GM12878 (cell line): ENCODE measurements at regions not wholly inside any gene's neighbourhood (a gene's known extent, or its start where the extent isn't known, plus 50 kb on each side); places are given as distances from the start of the nearest gene placed in this dataset.
A peak's percentile ranks its signal among the peaks of the same experiment; 100 is the strongest.

Experiments used
- BMI1 ChIP-seq: fragments of 450-650 bp; IDR thresholded peaks from 2 replicates; pipeline ENCODE4 v1.6.1; 2016; ENCODE audit warnings: mild to moderate bottlenecking, moderate library complexity, borderline replicate concordance
- CHD2 ChIP-seq: IDR thresholded peaks from 2 replicates; pipeline ENCODE4 v1.6.1; 2011; ENCODE audit warnings: low read depth, low read length, improper control_type of control experiment, borderline replicate concordance
- EP300 ChIP-seq, 2 experiments: fragments of 150-350 bp in 1 of 2; IDR thresholded peaks; 2 replicates each; pipeline ENCODE4 v1.6.1; 2011 to 2012; ENCODE audit warnings: low read depth in 2 of 2, low read length in 2 of 2, borderline replicate concordance in 1 of 2, improper control_type of control experiment in 1 of 2, inconsistent platforms in 1 of 2; ENCODE audit not compliant: control insufficient read depth in 1 of 2
- FOXM1 ChIP-seq: IDR thresholded peaks from 2 replicates; pipeline ENCODE4 v1.6.1; 2012; ENCODE audit warnings: low read depth, mild to moderate bottlenecking, inconsistent platforms, low read length, moderate library complexity
- HCFC1 ChIP-seq: fragments of 150-350 bp; IDR thresholded peaks from 2 replicates; pipeline ENCODE4 v1.6.1; 2014; ENCODE audit warnings: low read length
- HDAC2 ChIP-seq: fragments of 200-600 bp; sonication (generic); IDR thresholded peaks from 2 replicates; pipeline ENCODE4 v1.6.1; 2017
- KDM1A ChIP-seq: fragments of 200-600 bp; sonication (generic); IDR thresholded peaks from 2 replicates; pipeline ENCODE4 v1.6.1; 2016; ENCODE audit warnings: borderline replicate concordance
- MTA3 ChIP-seq: IDR thresholded peaks from 2 replicates; pipeline ENCODE4 v1.6.1; 2012; ENCODE audit warnings: low read length, inconsistent platforms, borderline replicate concordance
- MXI1 ChIP-seq: fragments of 150-350 bp; IDR thresholded peaks from 2 replicates; pipeline ENCODE4 v1.6.1; 2011; ENCODE audit warnings: low read depth, mild to moderate bottlenecking, inconsistent platforms, low read length, improper control_type of control experiment
- NBN ChIP-seq: fragments of 450-650 bp; IDR thresholded peaks from 2 replicates; pipeline ENCODE4 v1.6.1; 2016
- NR2C2 ChIP-seq: IDR thresholded peaks from 2 replicates; pipeline ENCODE4 v1.6.1; 2011; ENCODE audit warnings: borderline replicate concordance, low read depth; ENCODE audit not compliant: control insufficient read depth, insufficient read length
- NR2F1 ChIP-seq: fragments of 450-650 bp; conservative IDR thresholded peaks from 2 replicates; pipeline ENCODE4 v1.6.1; 2017; ENCODE audit warnings: mild to moderate bottlenecking
- POLR2AphosphoS5 ChIP-seq: IDR thresholded peaks from 2 replicates; pipeline ENCODE4 v1.6.1; 2011; ENCODE audit warnings: mild to moderate bottlenecking, low read length, inconsistent platforms
- POU2F2 ChIP-seq: IDR thresholded peaks from 3 replicates; pipeline ENCODE4 v1.6.1; 2011; ENCODE audit warnings: low read depth, mild to moderate bottlenecking, low read length, borderline replicate concordance
- SUZ12 ChIP-seq: fragments of 200-600 bp; sonication (generic); IDR thresholded peaks from one replicate; pipeline ENCODE4 v1.6.1; 2018; ENCODE audit warnings: antibody characterized with exemption, mild to moderate bottlenecking; ENCODE audit not compliant: unreplicated experiment
- TAF1 ChIP-seq: IDR thresholded peaks from 2 replicates; pipeline ENCODE4 v1.6.1; 2011; ENCODE audit warnings: mild to moderate bottlenecking, low read depth, low read length, borderline replicate concordance
- YY1 ChIP-seq: IDR thresholded peaks from 2 replicates; pipeline ENCODE4 v1.6.1; 2011; ENCODE audit warnings: low read depth, mild to moderate bottlenecking, low read length
- ZNF274 ChIP-seq: IDR thresholded peaks from one replicate; pipeline ENCODE4 v1.8.0; 2011; ENCODE audit not compliant: insufficient read length, insufficient read depth
- TF ChIP-seq, protein P1 (sequence below): fragments of 450-650 bp; IDR thresholded peaks from 2 replicates; pipeline ENCODE4 v1.6.1; 2016; ENCODE audit warnings: mild to moderate bottlenecking
- TF ChIP-seq, protein P2 (sequence below): IDR thresholded peaks from 2 replicates; pipeline ENCODE4 v1.6.1; 2011; ENCODE audit warnings: low read depth, mild to moderate bottlenecking, low read length, moderate library complexity, borderline replicate concordance; ENCODE audit errors: extremely low read depth
- TF ChIP-seq, protein P3 (sequence below): fragments of 450-650 bp; IDR thresholded peaks from 2 replicates; pipeline ENCODE4 v1.6.1; 2017; ENCODE audit warnings: mild to moderate bottlenecking, moderate library complexity
- TF ChIP-seq, protein P4 (sequence below): IDR thresholded peaks from 2 replicates; pipeline ENCODE4 v1.6.1; 2012; ENCODE audit warnings: low read length, inconsistent platforms
- TF ChIP-seq, protein P5 (sequence below): IDR thresholded peaks from 2 replicates; pipeline ENCODE4 v1.6.1; 2012; ENCODE audit warnings: low read depth, low read length, improper control_type of control experiment

DNA sequence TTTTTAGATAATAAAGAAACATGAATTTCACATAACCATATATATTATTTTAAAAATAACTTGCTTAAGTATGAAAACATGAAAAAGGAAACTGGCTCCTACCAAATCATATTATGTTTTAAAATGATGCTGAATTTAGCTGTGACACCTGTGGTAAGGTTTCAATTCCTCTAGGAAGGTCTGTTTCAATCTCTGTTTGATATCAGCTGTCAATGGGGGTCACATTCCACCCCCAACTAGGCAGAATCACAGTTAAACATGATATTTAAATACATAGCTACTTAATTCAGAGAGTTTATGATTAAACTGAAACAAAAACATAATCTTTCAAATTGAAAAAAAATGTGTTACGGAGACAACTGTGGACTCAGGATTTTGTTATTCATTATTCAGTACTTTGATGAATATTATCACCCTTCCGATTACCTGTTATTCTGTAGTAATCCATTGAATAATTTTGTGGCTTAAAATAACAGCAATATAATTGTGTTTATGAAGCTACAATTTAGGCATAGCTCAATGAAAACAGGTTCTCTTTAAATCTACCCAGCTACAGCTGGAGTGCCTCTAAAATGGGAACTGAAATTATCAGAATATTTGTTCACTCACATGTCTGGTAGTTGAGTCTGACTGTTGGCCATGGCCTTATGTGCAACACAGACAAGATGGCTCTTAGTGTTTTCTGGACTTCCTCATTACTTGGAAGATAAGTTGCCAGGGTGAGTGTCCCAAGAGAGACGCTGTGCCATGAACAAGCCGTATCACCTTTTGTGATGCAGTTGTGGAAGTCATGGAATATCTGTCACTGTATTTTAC is 244.6 kb upstream of the ANO3 start (continued):
- TF ChIP-seq CHD2 (0 out of 2 replicates have a peak, but pooled peaks have one; percentile 30), BMI1 (no peak), NBN (0 out of 2 replicates have a peak, but pooled peaks have one; percentile 42), KDM1A (no peak), NR2C2 (no peak), ZNF274 (no peak), YY1 (peak; percentile 87), TAF1 (no peak), FOXM1 (peak; percentile 91), SUZ12 (no peak), HDAC2 (no peak), NR2F1 (no peak; the same call in 1 of the 2 replicates), HCFC1 (no peak), MXI1 (0 out of 2 replicates have a peak, but pooled peaks have one; percentile 36), POU2F2 (0 out of 3 replicates have a peak, but pooled peaks have one; percentile 27), EP300 (IDR thresholded peaks at IDR 0.05; ENCODE audit: borderline replicate concordance in 1 of 2, control insufficient read depth in 1 of 2, low read depth in 2 of 2, low read length in 2 of 2) (peak; percentile 51 to 68), POLR2AphosphoS5 (no peak), MTA3 (peak; percentile 84; the same call in 1 of the 2 replicates)
- TF ChIP-seq, protein P1, sequence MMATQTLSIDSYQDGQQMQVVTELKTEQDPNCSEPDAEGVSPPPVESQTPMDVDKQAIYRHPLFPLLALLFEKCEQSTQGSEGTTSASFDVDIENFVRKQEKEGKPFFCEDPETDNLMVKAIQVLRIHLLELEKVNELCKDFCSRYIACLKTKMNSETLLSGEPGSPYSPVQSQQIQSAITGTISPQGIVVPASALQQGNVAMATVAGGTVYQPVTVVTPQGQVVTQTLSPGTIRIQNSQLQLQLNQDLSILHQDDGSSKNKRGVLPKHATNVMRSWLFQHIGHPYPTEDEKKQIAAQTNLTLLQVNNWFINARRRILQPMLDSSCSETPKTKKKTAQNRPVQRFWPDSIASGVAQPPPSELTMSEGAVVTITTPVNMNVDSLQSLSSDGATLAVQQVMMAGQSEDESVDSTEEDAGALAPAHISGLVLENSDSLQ, result 0 out of 2 replicates have a peak, but pooled peaks have one; percentile 43
- TF ChIP-seq, protein P2, sequence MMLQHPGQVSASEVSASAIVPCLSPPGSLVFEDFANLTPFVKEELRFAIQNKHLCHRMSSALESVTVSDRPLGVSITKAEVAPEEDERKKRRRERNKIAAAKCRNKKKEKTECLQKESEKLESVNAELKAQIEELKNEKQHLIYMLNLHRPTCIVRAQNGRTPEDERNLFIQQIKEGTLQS, result no peak
- TF ChIP-seq, protein P3, sequence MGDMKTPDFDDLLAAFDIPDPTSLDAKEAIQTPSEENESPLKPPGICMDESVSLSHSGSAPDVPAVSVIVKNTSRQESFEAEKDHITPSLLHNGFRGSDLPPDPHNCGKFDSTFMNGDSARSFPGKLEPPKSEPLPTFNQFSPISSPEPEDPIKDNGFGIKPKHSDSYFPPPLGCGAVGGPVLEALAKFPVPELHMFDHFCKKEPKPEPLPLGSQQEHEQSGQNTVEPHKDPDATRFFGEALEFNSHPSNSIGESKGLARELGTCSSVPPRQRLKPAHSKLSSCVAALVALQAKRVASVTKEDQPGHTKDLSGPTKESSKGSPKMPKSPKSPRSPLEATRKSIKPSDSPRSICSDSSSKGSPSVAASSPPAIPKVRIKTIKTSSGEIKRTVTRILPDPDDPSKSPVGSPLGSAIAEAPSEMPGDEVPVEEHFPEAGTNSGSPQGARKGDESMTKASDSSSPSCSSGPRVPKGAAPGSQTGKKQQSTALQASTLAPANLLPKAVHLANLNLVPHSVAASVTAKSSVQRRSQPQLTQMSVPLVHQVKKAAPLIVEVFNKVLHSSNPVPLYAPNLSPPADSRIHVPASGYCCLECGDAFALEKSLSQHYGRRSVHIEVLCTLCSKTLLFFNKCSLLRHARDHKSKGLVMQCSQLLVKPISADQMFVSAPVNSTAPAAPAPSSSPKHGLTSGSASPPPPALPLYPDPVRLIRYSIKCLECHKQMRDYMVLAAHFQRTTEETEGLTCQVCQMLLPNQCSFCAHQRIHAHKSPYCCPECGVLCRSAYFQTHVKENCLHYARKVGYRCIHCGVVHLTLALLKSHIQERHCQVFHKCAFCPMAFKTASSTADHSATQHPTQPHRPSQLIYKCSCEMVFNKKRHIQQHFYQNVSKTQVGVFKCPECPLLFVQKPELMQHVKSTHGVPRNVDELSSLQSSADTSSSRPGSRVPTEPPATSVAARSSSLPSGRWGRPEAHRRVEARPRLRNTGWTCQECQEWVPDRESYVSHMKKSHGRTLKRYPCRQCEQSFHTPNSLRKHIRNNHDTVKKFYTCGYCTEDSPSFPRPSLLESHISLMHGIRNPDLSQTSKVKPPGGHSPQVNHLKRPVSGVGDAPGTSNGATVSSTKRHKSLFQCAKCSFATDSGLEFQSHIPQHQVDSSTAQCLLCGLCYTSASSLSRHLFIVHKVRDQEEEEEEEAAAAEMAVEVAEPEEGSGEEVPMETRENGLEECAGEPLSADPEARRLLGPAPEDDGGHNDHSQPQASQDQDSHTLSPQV, result no peak
- TF ChIP-seq, protein P4, sequence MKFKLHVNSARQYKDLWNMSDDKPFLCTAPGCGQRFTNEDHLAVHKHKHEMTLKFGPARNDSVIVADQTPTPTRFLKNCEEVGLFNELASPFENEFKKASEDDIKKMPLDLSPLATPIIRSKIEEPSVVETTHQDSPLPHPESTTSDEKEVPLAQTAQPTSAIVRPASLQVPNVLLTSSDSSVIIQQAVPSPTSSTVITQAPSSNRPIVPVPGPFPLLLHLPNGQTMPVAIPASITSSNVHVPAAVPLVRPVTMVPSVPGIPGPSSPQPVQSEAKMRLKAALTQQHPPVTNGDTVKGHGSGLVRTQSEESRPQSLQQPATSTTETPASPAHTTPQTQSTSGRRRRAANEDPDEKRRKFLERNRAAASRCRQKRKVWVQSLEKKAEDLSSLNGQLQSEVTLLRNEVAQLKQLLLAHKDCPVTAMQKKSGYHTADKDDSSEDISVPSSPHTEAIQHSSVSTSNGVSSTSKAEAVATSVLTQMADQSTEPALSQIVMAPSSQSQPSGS, result peak; percentile 86
- TF ChIP-seq, protein P5, sequence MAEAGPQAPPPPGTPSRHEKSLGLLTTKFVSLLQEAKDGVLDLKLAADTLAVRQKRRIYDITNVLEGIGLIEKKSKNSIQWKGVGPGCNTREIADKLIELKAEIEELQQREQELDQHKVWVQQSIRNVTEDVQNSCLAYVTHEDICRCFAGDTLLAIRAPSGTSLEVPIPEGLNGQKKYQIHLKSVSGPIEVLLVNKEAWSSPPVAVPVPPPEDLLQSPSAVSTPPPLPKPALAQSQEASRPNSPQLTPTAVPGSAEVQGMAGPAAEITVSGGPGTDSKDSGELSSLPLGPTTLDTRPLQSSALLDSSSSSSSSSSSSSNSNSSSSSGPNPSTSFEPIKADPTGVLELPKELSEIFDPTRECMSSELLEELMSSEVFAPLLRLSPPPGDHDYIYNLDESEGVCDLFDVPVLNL, result no peak
